IPS-20b (cell line): ENCODE measurements at regions not wholly inside any gene's neighbourhood (a gene's known extent, or its start where the extent isn't known, plus 50 kb on each side); places are given as distances from the start of the nearest gene placed in this dataset.

ENCODE experiments used
- H3K27ac ChIP-seq: one replicate; pipeline ENCODE4 v1.5.1; 2013; ENCODE audit warnings: low read length
- H3K27me3 ChIP-seq: 2 replicates; pipeline ENCODE4 v1.6.1; 2013; ENCODE audit warnings: mild to moderate bottlenecking, low read length, inconsistent platforms; ENCODE audit not compliant: insufficient read depth
- H3K36me3 ChIP-seq: 2 replicates; pipeline ENCODE4 v1.6.1; 2013; ENCODE audit warnings: low read depth, mild to moderate bottlenecking, inconsistent platforms, low read length, moderate library complexity; ENCODE audit not compliant: insufficient read depth
- H3K4me1 ChIP-seq: 2 replicates; pipeline ENCODE4 v1.6.1; 2013; ENCODE audit warnings: mild to moderate bottlenecking, control low read depth, inconsistent platforms, low read length, moderate library complexity; ENCODE audit not compliant: insufficient read depth
- H3K4me3 ChIP-seq: 2 replicates; pipeline ENCODE4 v1.5.1; 2013; ENCODE audit warnings: mild to moderate bottlenecking, low read length, inconsistent platforms
- H3K9ac ChIP-seq: 2 replicates; pipeline ENCODE4 v1.6.1; 2013; ENCODE audit warnings: low read depth, mild to moderate bottlenecking, inconsistent platforms, low read length, moderate library complexity
- H3K9me3 ChIP-seq: 2 replicates; pipeline ENCODE4 v1.6.1; 2013; ENCODE audit warnings: mild to moderate bottlenecking, low read depth, low read length, inconsistent platforms; ENCODE audit not compliant: insufficient read depth

DNA sequence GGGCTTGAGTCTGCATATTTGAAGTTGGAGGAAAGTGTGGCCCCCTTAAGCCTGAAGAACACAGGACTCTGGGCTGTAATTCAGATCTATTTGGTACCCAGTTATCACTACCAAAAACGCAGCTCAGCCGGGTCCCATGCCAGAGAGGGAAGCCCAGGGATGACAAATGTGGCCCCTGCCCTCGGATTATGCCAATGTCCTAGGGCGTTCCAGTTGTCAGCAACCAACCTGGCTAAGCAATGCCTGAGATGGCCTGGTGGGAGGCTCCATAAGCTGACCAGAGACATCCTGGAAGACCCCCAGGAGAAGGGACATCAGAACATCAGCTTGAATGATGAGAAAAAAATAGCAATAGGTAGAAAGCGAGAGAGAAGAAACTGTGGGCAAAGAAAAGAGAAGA is 79.6 kb upstream of the UQCRFS1 start:
- Histone ChIP-seq H3K9ac (no peak overlapping the region), H3K4me3 (no peak overlapping the region), H3K36me3 (no peaks in the 10 kb centered on the region), H3K9me3 (no peaks in the 10 kb centered on the region), H3K4me1 (no peaks in the 10 kb centered on the region), H3K27me3 (no peaks in the 10 kb centered on the region), H3K27ac (no peak overlapping the region)

DNA sequence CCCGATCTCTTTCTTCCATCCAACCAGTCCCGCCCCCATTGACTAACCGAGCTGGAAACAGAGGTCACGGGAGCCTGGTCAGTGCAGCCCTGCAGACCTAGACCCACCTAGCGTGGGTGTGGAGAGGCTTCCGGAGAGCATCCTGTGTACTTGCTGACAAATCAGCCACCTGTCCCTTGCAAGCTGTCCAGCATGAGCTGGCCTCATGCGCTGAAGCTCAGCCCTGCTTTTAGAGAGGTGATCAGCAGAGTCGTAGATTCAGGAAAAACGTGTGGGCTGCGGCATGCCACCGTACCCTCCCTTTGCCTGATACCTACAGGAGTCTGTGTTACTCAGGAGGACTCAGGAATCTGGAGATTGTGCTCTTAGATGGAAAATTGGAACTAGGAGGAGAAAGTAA is 80.3 kb upstream of the UQCRFS1 start:
- Histone ChIP-seq H3K4me3 (no peak overlapping the region), H3K27me3 (no peaks in the 10 kb centered on the region), H3K9me3 (no peaks in the 10 kb centered on the region), H3K27ac (no peak overlapping the region), H3K36me3 (no peaks in the 10 kb centered on the region), H3K4me1 (no peaks in the 10 kb centered on the region), H3K9ac (no peak overlapping the region)

DNA sequence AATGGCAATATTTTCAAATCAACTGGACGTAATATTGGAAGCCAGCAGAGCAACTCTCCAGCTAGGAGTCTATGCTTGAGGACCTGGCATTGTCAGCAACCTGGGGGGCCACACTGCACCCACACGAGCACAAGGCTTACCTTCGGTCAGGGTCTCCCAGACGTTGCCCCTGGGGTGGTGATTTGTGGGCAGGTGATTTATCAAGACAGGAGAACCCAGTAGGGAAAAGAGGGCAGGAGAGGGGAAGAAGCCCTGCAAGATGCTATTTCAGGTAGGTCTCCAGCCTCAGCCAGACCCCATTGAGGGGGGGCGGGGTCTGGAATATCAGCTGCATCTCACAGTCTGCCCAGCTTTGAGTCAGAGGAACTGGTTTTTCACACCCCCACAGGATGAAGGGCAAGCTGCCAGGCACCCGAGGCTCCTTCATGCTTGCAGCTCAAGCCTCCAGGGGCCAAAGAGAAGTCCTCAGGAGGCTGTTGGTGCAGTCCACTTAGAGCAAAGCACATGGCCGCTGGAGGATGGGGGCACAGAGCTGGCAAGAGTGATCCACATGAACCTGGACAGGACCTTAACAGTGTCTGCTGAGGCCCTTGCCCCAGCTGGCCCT is 80.9 kb upstream of the UQCRFS1 start:
- no peak overlapping the region for H3K27ac ChIP-seq
- H3K36me3 ChIP-seq, result no peaks in the 10 kb centered on the region
- H3K4me3 ChIP-seq, result no peak overlapping the region
- H3K4me1 ChIP-seq, result no peaks in the 10 kb centered on the region
- no peak overlapping the region for H3K9ac ChIP-seq
- no peaks in the 10 kb centered on the region for H3K9me3 ChIP-seq
- H3K27me3 ChIP-seq, result no peaks in the 10 kb centered on the region

DNA sequence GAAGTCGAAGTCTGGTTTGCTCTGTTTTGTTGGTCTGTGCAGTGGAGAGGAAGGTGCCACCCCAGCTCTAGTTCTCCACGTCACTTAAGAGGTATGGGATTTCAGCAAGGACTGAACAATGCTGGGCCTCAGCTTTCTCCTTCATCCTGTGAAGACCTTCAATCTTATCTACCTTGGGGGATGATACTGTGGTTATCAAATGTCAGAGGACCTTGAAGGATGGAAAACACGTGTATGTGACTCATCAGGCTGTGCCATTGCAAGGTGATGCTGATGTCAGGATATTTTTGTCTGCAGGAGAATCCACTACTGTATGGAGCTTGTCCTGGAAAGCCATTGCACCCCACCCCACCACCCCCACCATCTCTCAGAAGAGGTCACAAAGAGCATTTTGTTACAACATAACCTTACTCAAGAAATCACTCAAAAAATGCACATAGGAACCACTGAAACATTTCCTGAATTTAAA is 81.4 kb upstream of the UQCRFS1 start:
- Histone ChIP-seq H3K9ac (no peak overlapping the region), H3K27me3 (no peaks in the 10 kb centered on the region)

DNA sequence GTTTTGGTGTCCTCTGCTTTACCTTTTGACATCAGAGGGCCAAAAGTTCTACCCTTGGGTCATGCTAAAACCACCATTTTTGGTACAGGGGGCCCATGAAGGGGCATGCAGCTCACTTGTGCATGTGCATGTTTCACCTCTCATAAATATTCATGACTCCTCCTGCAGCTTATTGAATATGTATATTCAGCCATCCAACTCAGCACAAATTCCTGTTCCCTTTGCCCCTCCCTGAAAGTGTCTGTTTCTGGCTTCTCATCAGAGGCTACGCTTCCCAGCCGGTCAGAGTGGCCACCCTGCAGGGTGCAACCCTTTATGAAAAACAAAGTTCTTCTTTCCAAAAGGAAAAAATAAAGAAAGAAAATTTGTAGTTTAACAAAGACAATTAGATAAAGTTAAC is 82.3 kb upstream of the UQCRFS1 start:
- H3K27ac ChIP-seq, result no peak overlapping the region
- no peaks in the 10 kb centered on the region for H3K4me1 ChIP-seq
- no peaks in the 10 kb centered on the region for H3K36me3 ChIP-seq
- no peak overlapping the region for H3K4me3 ChIP-seq
- H3K9me3 ChIP-seq, result no peaks in the 10 kb centered on the region
- H3K27me3 ChIP-seq, result no peaks in the 10 kb centered on the region
- H3K9ac ChIP-seq, result no peak overlapping the region

More for the DNA sequence above, 81.4 kb upstream of the UQCRFS1 start:
- Histone ChIP-seq H3K36me3 (no peaks in the 10 kb centered on the region), H3K4me1 (no peaks in the 10 kb centered on the region), H3K27ac (no peak overlapping the region), H3K4me3 (no peak overlapping the region), H3K9me3 (no peaks in the 10 kb centered on the region)

DNA sequence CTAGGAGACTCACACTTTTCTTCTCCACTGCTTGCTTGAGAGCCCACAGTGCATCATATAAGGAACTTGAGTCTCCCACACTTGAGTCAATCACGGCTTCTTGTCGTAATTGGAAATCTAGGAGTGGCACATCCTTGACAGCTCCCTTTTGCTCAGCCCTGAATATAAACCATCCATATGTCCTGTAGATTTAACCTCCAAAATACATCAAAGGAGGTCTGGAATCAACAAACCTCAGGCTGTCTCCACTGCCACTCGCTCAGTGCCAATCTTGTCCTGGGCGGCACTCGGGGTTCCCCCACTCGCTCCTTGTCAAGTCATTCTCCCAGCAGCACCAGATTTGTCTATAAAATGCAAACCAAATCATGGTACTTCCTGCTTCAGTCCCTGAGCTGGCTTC is 84.4 kb upstream of the UQCRFS1 start:
- no peak overlapping the region for H3K4me3 ChIP-seq
- no peaks in the 10 kb centered on the region for H3K9me3 ChIP-seq
- H3K27ac ChIP-seq, result no peak overlapping the region
- no peaks in the 10 kb centered on the region for H3K36me3 ChIP-seq
- H3K27me3 ChIP-seq, result no peaks in the 10 kb centered on the region
- no peak overlapping the region for H3K9ac ChIP-seq
- no peaks in the 10 kb centered on the region for H3K4me1 ChIP-seq

DNA sequence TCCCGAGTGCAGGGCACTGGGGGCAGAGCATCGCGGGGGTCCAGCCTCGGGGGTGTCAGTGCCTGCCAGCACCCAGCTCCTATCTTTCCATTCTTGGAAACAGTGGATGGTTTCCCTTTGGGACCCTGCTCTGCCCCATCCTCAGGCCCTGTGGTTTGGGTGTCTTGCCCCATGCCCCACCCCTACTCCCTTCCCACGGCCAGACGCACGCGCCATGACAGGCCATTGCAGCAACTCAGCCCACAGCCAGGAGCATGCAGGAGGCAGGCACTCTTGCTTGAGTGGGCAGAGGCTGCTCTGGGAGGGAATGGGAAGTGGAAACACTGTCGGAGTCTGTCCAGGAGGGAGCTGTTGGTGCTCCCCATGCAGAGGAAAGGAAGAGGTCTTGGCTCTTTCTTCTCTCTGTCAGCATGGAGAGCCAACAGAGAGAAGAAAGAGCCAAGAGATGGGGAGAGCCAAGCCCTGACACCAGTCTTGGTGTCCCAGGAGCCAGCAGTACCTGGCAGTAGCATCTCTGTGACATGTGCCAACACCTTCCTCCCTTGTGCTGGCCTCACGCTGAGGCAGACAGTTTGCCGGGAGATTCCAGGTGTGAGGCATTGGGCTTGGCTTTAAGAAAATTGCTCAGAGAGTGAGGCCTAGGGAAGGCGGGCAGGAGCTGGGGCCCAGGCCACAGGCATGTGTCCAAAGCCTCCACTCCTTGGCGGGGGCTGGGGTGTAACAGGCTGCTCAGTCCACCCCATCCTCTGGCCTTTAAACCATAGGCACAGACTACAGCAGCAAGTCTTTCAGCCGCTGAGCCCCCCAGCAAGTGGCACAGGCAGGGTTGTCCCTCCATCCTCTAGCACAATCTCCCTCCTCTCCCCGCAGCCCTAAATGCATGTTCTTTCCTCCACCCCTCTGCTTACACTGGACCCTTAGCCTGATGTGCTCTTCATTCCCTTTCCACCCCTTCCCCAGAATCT is 86.7 kb upstream of the UQCRFS1 start:
- H3K27ac ChIP-seq, result no peak overlapping the region
- H3K27me3 ChIP-seq, result no peaks in the 10 kb centered on the region
- no peaks in the 10 kb centered on the region for H3K4me1 ChIP-seq
- no peaks in the 10 kb centered on the region for H3K9me3 ChIP-seq
- no peak overlapping the region for H3K9ac ChIP-seq
- H3K36me3 ChIP-seq, result no peaks in the 10 kb centered on the region
- no peak overlapping the region for H3K4me3 ChIP-seq

DNA sequence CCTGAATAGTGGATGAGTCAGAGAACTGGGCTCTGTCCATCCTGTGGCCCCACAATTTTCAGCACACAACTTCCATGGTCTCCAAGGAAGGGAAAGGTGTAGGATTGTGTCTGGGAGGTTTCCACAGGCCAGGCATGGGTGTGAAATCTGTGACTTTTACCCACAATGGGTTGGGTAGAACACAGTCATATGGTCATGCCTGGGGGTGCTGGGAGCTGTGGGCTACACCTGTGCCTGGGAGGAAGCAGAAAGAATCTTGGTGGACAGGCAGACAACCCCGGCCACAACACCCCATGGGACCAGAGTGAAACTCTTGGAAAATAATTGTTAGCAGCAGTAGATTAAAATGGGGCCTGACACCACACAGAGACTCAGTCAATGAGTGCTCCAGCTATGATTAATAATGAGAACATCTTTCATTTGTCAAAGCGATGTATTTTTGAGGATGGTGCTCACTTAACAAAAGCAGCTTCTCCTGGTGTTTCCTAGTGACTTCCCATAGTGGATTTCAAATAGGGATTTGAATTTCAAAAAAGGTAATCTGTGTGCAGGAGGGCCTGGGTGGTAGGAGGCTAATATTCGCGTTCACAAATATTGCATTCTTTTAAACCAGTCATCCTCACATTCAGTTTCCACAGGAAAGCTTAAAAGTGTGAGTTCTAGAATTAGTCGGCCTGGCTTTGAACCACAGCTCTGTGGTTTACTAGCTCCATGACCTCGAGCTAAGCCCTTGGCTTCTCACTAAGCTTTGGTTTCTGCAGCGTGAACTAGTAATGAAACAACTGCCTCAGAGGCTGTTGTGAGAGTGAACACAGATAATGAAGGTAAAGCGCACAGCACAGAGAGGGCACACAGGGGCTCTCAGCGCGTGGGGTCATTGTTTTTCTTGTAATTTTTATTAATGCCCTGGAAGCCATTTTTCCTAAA is 89.3 kb upstream of the UQCRFS1 start:
- H3K4me1 ChIP-seq, result no peaks in the 10 kb centered on the region
- no peaks in the 10 kb centered on the region for H3K27me3 ChIP-seq
- no peaks in the 10 kb centered on the region for H3K36me3 ChIP-seq
- H3K27ac ChIP-seq, result no peak overlapping the region
- no peak overlapping the region for H3K9ac ChIP-seq
- no peaks in the 10 kb centered on the region for H3K9me3 ChIP-seq
- no peak overlapping the region for H3K4me3 ChIP-seq

DNA sequence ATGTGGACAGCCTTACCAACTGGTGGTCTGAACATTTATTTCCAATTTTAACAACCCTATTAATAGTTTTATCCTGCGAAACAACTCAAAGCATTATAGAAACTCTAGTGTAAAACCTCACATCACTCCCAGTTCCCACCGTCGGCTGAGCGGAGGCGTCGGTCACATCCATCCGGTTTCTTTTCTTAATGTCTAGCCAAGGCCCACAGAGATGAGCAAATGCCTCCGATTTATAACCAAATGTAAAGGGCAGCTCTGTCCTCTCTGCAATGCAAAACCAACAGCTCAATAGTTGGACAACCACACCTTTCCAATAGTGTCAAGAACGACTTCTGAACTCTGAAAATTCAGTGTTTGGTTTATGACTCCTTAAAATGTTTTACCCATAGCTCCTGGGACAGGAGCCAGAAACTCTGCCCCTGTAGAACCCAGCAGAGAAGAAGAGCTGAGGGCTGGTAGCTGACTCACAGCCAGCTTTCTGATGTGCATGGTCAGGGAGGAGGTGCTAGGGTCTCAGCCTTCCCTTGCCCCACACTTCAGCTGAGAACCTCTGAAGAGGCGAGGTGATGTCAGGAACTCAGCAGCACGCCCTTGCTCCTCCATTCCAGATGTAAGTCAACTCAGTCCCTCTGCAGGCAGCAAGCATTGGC is 90.2 kb upstream of the UQCRFS1 start:
- no peak overlapping the region for H3K27ac ChIP-seq
- no peaks in the 10 kb centered on the region for H3K36me3 ChIP-seq
- H3K9ac ChIP-seq, result no peak overlapping the region
- no peaks in the 10 kb centered on the region for H3K9me3 ChIP-seq
- H3K4me3 ChIP-seq, result no peak overlapping the region
- H3K27me3 ChIP-seq, result peaks cover under 1% of the 10 kb centered on the region
- no peaks in the 10 kb centered on the region for H3K4me1 ChIP-seq

DNA sequence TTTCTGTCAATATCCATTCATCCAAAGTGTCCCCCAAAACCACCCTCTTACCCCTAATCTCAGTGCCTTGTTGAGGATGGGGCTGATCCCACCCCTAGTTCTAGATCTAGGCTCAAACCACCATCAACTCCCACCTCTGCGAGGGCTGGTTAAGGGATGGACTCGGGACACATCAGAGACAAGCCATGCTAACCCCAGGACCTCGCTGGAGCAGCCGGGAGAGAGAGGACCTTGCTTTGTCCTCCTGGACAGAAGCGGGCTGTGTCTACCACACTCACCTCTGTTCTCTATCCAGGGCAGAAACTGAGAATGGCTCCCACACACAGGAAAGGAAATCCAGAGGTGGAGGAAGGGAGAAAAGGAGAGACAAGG is 90.8 kb upstream of the UQCRFS1 start:
- H3K9ac ChIP-seq, result no peak overlapping the region
- H3K27me3 ChIP-seq, result peaks cover 6% of the 10 kb centered on the region
- H3K36me3 ChIP-seq, result no peaks in the 10 kb centered on the region
- H3K4me3 ChIP-seq, result no peak overlapping the region
- no peak overlapping the region for H3K27ac ChIP-seq
- no peaks in the 10 kb centered on the region for H3K4me1 ChIP-seq
- H3K9me3 ChIP-seq, result no peaks in the 10 kb centered on the region

DNA sequence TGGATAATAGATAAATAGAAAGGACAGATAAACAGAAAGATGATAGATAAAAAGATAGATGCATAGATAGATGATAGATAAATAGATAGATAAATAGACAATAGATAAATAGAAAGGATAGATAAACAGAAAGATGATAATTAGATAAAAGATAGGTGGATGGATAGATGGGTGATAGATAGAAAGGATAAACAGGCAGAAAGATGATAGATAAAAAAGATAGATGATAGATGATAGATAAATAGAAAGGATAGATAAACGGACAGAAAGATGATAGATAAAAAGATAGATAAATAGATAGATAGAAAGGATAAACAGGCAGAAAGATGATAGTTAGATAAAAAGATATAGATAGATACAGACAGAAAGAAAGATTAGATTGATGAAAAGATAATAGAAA is 92.3 kb upstream of the UQCRFS1 start:
- Histone ChIP-seq H3K9me3 (no peaks in the 10 kb centered on the region), H3K27me3 (peaks cover 21% of the 10 kb centered on the region), H3K4me3 (no peak overlapping the region), H3K36me3 (no peaks in the 10 kb centered on the region), H3K9ac (no peak overlapping the region), H3K4me1 (peaks cover 8% of the 10 kb centered on the region; the same call in 1 of the 2 replicates), H3K27ac (no peak overlapping the region)
